ENCODE measurements at regions not wholly inside any gene's neighbourhood (a gene's known extent, or its start where the extent isn't known, plus 50 kb on each side); places are given as distances from the start of the nearest gene placed in this dataset.

GRCh38 chr16:62177351-62178203 lies 141.3 kb upstream of the CDH8 start:
- H3K27ac ChIP-seq, result no peak overlapping the region
- H3K4me3 ChIP-seq, result no peak overlapping the region
- H3K36me3 ChIP-seq, result no peaks in the 10 kb centered on the region
- intact Hi-C loops (cut with DNase I), result no loop called here
- no peak for DNase-seq (ENCODE audit: low spot score in 2 of 2)
- no peaks in the 10 kb centered on the region for H3K27me3 ChIP-seq
- H3K4me1 ChIP-seq, result no peaks in the 10 kb centered on the region
- H3K9me3 ChIP-seq, result no peaks in the 10 kb centered on the region
- TF ChIP-seq CTCF (IDR thresholded peaks at IDR 0.05), result no peak

- Histone ChIP-seq H3K9me3 (no peaks in the 10 kb centered on the region), H3K27ac (no peak overlapping the region), H3K36me3 (no peaks in the 10 kb centered on the region), H3K4me1 (no peaks in the 10 kb centered on the region), H3K4me3 (no peak overlapping the region), H3K27me3 (no peaks in the 10 kb centered on the region)
- TF ChIP-seq CTCF (IDR thresholded peaks at IDR 0.05), result no peak
- intact Hi-C loops (cut with DNase I), result no loop called here
- no peak for DNase-seq (ENCODE audit: low spot score in 2 of 2)
Measured at GRCh38 chr16:62170642-62171041, 134.4 kb upstream of the CDH8 start.

- H3K27me3 ChIP-seq, result no peaks in the 10 kb centered on the region
- no peaks in the 10 kb centered on the region for H3K4me1 ChIP-seq
- H3K4me3 ChIP-seq, result no peak overlapping the region
- H3K9me3 ChIP-seq, result no peaks in the 10 kb centered on the region
- no peak overlapping the region for H3K27ac ChIP-seq
- DNase-seq (ENCODE audit: low spot score in 2 of 2), result no peak
- TF ChIP-seq CTCF (IDR thresholded peaks at IDR 0.05), result no peak
- intact Hi-C loops (cut with DNase I), result no loop called here
- H3K36me3 ChIP-seq, result no peaks in the 10 kb centered on the region
Measured at GRCh38 chr16:62167551-62167950, 131.3 kb upstream of the CDH8 start.

- Histone ChIP-seq H3K27me3 (no peaks in the 10 kb centered on the region), H3K27ac (no peak overlapping the region), H3K9me3 (no peaks in the 10 kb centered on the region), H3K4me1 (no peaks in the 10 kb centered on the region), H3K4me3 (no peak overlapping the region), H3K36me3 (no peaks in the 10 kb centered on the region)
- intact Hi-C loops (cut with DNase I), result no loop called here
- no peak for TF ChIP-seq CTCF (IDR thresholded peaks at IDR 0.05)
- DNase-seq (ENCODE audit: low spot score in 2 of 2), result no peak
Measured at GRCh38 chr16:62157544-62157943, 121.3 kb upstream of the CDH8 start.

- TF ChIP-seq CTCF (IDR thresholded peaks at IDR 0.05), result no peak
- DNase-seq (ENCODE audit: low spot score in 2 of 2), result no peak
- Histone ChIP-seq H3K9me3 (no peaks in the 10 kb centered on the region), H3K4me1 (no peaks in the 10 kb centered on the region), H3K27me3 (no peaks in the 10 kb centered on the region), H3K4me3 (no peak overlapping the region), H3K27ac (no peak overlapping the region), H3K36me3 (no peaks in the 10 kb centered on the region)
- intact Hi-C loops (cut with DNase I), result no loop called here
Measured at GRCh38 chr16:62156971-62157370, 120.7 kb upstream of the CDH8 start.

Data from ascending aorta (tissue), 2 donors.